Esophagus squamous epithelium (tissue), 5 donors: ENCODE measurements at regions not wholly inside any gene's neighbourhood (a gene's known extent, or its start where the extent isn't known, plus 50 kb on each side); places are given as distances from the start of the nearest gene placed in this dataset.

Experiments
- DNase-seq: peaks from one replicate; lab custom pipeline; 2025; lab: John Stamatoyannopoulos, UW
- H3K27ac ChIP-seq, 4 donors: fragments of 200-600 bp; sonication (generic); one replicate each; pipeline ENCODE4 v1.5.1; 2016 to 2019; ENCODE audit warnings: mild to moderate bottlenecking in 1 of 4
- H3K27me3 ChIP-seq, 4 donors: fragments of 200-600 bp; sonication (generic); 1 replicate in 3 of 4; 2 replicates in 1 of 4; pipeline versions ENCODE4 v1.5.1 to v1.6.0; 2017 to 2021; ENCODE audit warnings: antibody characterized with exemption in 1 of 4
- H3K36me3 ChIP-seq, 3 donors: fragments of 200-600 bp; sonication (generic); one replicate each; pipeline ENCODE4 v1.5.1; 2016 to 2019
- H3K4me1 ChIP-seq, 3 donors: fragments of 200-600 bp; sonication (generic); one replicate each; pipeline ENCODE4 v1.5.1; 2017 to 2019
- H3K4me3 ChIP-seq, 4 donors: fragments of 200-600 bp; sonication (generic); 1 replicate in 3 of 4; 2 replicates in 1 of 4; pipeline ENCODE4 v1.5.1; 2016 to 2019; ENCODE audit warnings: mild to moderate bottlenecking in 2 of 4, moderate library complexity in 1 of 4
- H3K9me3 ChIP-seq, 3 donors: fragments of 200-600 bp; sonication (generic); one replicate each; pipeline ENCODE4 v1.5.1; 2016 to 2019
- CTCF ChIP-seq, 6 experiments: fragments of 450-650 bp in 4 of 6; fragments of 200-600 bp in 2 of 6; sonication (generic) in 2 of 6; IDR thresholded peaks; one replicate each; pipeline ENCODE4 v1.5.1; 2016 to 2019; ENCODE audit warnings: antibody characterized with exemption in 6 of 6, mild to moderate bottlenecking in 4 of 6, moderate library complexity in 4 of 6
- POLR2A ChIP-seq, 4 donors: fragments of 450-650 bp; IDR thresholded peaks; one replicate each; pipeline ENCODE4 v1.6.1; 2017; ENCODE audit warnings: antibody characterized with exemption in 4 of 4, mild to moderate bottlenecking in 4 of 4, moderate library complexity in 3 of 4
- WGBS, 2 donors: methylation state at CpG; one replicate each; pipeline ENCODE4 v1.1.5; 2018; 5-methylcytosine and 5-hydroxymethylcytosine counted together
- intact Hi-C: fragments of 100-400 bp; cut with DNase I; formaldehyde crosslinking; loops from one replicate; pipeline ENCODE4 v1.15.0; 2022
- donor health status: DM: yes; HTN: yes; CAD: no.

GRCh38 chr12:118682656-118683055 is 298.7 kb upstream of the SRRM4 start:
- no peak overlapping the region for H3K27ac ChIP-seq
- 49 to 53% methylated on average over 3 of the region's 3 CpGs for WGBS, 2 donors
- TF ChIP-seq POLR2A (IDR thresholded peaks at IDR 0.05) (no peak), CTCF (IDR thresholded peaks at IDR 0.05) (no peak)

GRCh38 chr12:118685983-118686607 is 295.2 kb upstream of the SRRM4 start:
- Histone ChIP-seq H3K4me3 (no peak overlapping the region), H3K4me1 (no peaks in the 10 kb centered on the region), H3K27ac (no peak overlapping the region), H3K36me3 (no peaks in the 10 kb centered on the region), H3K27me3 (no peaks in the 10 kb centered on the region), H3K9me3 (no peaks in the 10 kb centered on the region)
- DNase-seq: no peak
- 69 to 75% methylated on average over 1 of the region's 1 CpG for WGBS, 2 donors
- TF ChIP-seq CTCF (IDR thresholded peaks at IDR 0.05) (no peak), POLR2A (IDR thresholded peaks at IDR 0.05) (no peak)
- intact Hi-C loops: no loop called here

More at GRCh38 chr12:118682656-118683055, 298.7 kb upstream of the SRRM4 start:
- Histone ChIP-seq H3K9me3 (no peaks in the 10 kb centered on the region), H3K4me3 (no peak overlapping the region), H3K4me1 (no peaks in the 10 kb centered on the region), H3K36me3 (no peaks in the 10 kb centered on the region), H3K27me3 (no peaks in the 10 kb centered on the region)
- no peak for DNase-seq
- intact Hi-C loops: no loop called here

GRCh38 chr12:118689793-118690192 is 291.5 kb upstream of the SRRM4 start:
- WGBS, 2 donors: 3 to 14% methylated on average over 3 of the region's 3 CpGs
- Histone ChIP-seq H3K9me3 (no peaks in the 10 kb centered on the region), H3K27me3 (no peaks in the 10 kb centered on the region), H3K27ac (no peak overlapping the region), H3K4me1 (no peaks in the 10 kb centered on the region), H3K4me3 (no peak overlapping the region), H3K36me3 (no peaks in the 10 kb centered on the region)
- no peak for DNase-seq
- intact Hi-C loops: no loop called here
- TF ChIP-seq CTCF (IDR thresholded peaks at IDR 0.05): no peak
- no peak for TF ChIP-seq POLR2A (IDR thresholded peaks at IDR 0.05)

- DNase-seq: no peak
- no peaks in the 10 kb centered on the region for H3K9me3 ChIP-seq
- H3K4me1 ChIP-seq: no peaks in the 10 kb centered on the region
- WGBS, 2 donors: 51 to 58% methylated on average over 3 of the region's 3 CpGs
- H3K36me3 ChIP-seq: no peaks in the 10 kb centered on the region
- no peak for TF ChIP-seq CTCF (IDR thresholded peaks at IDR 0.05)
- no peaks in the 10 kb centered on the region for H3K27me3 ChIP-seq
- intact Hi-C loops: no loop called here
- no peak overlapping the region for H3K27ac ChIP-seq
- no peak overlapping the region for H3K4me3 ChIP-seq
These were observed 290.8 kb upstream of the SRRM4 start for GRCh38 chr12:118690506-118690905.

- WGBS, 2 donors: 62 to 70% methylated on average over 11 of the region's 11 CpGs
- H3K9me3 ChIP-seq: no peaks in the 10 kb centered on the region
- TF ChIP-seq CTCF (IDR thresholded peaks at IDR 0.05) (no peak), POLR2A (IDR thresholded peaks at IDR 0.05) (no peak)
- no peaks in the 10 kb centered on the region for H3K4me1 ChIP-seq
- intact Hi-C loops: no loop called here
- no peak overlapping the region for H3K27ac ChIP-seq
- no peak overlapping the region for H3K4me3 ChIP-seq
- no peak for DNase-seq
- no peaks in the 10 kb centered on the region for H3K27me3 ChIP-seq
- no peaks in the 10 kb centered on the region for H3K36me3 ChIP-seq
These were observed 287.1 kb upstream of the SRRM4 start for GRCh38 chr12:118694128-118694775.
